SHP77 (cell line): ENCODE measurements at regions not wholly inside any gene's neighbourhood (a gene's known extent, or its start where the extent isn't known, plus 50 kb on each side); places are given as distances from the start of the nearest gene placed in this dataset.

Source experiments
- DNase-seq, 2 experiments: peaks; one replicate each; lab custom pipeline; 2025; lab: John Stamatoyannopoulos, UW

DNA sequence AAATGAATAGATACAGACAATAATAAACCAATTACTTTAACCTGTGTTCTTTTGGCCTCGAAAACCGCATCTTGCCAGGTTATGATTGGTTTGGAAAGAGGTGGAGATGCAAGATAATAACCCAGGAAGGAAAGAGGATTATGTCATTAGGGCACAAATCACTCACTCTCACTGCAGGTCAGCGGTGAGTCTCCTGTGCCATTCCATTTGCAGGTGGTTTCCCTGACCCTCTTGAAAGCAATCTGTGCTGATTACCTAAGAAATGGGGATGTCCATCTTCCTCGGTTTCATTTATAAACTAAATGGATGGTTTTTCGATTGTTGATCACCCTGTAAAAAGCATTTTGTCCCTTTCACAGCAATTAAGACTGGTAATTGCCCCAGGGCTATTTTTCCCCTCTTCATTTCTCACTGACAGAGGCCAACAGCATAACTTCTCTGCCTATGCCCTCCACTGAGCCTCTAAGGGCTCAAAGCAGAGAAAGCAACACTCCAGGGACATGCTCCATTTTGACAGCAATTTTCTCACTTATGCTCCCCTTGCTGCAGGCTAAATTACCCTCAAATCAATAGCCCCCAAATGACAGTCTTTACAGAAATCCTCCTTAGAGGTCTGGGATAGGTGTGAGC is 257.5 kb downstream of the IPMK start:
- DNase-seq, result no peak

- DNase-seq, result no peak
Observed at GRCh38 chr10:58003945-58004344, 263.7 kb downstream of the IPMK start.

DNA sequence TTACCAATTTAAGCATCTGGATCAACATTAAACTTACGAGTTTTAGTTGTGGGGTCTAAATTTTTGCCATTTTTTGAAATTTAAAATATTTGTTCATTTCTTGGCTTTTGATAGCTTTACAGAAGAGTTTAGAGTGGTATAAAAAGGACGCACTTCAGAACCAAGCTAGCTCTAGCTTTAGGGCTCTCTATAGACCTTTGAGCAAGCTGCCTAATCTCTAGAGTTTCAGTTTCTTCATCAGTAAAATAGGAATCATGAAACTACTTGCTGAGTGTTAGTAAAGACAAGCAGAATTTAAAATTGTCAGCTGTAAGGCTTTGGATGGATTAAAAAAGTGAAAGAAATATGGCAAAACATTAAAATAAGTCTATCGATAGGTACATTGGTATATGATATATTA is 266.5 kb downstream of the IPMK start:
- no peak for DNase-seq

DNA sequence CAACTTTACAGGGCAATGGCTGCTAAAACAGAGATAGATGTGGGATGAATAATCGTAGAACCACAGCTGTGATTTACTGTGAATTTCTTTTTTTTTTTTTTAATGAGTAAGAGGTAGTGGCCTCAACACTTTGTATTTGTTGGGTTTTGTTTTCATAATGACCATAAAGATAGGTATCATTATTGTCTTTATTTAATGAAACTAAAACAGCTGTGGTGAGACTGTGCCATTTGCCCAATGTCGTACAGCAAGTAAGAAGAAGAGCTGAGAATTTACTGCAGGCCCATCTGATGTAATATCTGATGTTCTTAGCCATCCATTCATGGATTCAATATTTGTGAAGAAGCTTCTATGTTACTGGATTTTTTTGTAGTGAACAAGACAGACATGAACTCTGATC is 271.2 kb downstream of the IPMK start:
- no peak for DNase-seq

- no peak for DNase-seq
Observed at GRCh38 chr10:57993302-57993701, 274.4 kb downstream of the IPMK start.

DNA sequence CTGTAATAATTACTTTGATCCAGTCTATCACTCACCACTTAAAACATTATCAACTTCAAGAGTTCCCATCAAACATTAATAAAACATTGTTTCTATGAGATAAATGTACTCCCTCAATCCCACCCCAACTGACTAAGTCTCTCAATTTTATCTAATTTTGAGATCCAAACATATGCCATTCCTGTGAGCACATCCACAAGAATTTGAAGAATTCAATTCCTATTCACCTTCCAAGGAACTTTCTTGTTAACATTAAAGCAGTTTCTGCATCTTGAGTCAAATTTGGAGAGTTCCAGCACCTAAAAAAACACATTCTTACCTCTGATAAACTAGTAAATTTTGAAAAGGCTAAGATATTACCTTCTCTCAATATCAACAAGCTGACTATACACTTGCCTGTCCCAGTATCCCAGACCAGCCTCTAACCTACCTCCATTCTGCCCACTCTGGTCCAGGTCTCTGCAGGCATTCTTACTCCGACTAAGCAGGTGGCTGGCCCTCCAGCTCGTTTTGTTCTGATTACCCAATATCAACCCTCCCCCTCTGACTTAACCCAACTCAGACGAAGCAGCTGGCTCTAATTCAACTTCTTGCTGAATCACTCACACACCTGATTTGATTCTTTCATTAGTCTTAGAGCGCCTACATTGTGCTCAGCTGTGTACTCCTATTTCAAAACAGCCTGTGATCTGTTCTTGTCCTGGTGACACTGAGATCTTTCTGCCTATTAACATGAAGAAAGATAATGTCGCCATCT is 275.2 kb downstream of the IPMK start:
- no peak for DNase-seq

DNA sequence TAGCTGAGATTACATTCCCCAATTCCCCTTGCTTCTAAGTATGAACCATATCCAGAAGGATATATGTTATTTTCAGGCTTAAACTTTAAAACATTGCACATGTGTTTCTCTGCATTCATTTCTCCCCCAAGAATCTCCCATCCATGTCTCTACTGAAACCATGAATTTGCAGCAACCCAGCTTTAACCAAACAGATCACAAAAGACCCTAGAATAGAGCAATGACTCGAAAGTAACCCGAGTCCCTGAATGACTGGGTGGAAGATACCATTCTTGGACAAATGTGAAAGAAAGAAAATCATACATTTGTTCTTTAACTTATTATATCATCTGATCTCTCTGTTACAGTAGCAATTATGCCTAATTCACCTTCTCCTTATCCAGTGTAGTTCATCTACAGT is 278.7 kb downstream of the IPMK start:
- DNase-seq, result no peak

GRCh38 chr10:57987055-57987721 is 280.5 kb downstream of the IPMK start:
- DNase-seq, result no peak

GRCh38 chr10:57986422-57986821 is 281.3 kb downstream of the IPMK start:
- no peak for DNase-seq

DNA sequence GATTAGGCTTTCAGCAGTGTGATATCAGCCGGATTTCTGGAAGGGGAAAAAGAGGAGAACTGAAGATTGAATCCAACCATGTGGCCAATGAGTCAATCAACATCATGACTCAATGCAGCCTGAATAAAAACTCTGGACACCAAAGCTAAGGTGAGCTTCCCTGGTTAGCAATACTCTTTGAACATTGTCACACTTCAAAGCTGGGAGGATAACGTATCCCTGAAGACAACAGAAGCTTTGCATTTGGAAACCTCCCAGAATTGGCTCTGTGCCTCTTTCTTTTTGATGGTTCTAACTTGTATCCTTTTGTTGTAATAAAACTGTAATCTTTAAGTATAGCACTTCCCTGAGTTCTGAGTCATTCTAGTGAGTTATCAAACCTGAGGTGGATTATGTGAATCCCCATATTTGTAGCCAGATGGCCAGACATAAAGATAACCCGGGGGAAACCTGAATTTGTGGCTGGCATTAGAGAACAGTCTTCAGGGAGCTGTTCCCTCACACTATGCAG is 284.4 kb downstream of the IPMK start:
- no peak for DNase-seq

- DNase-seq, result no peak
Observed at GRCh38 chr10:57982091-57982490, 285.6 kb downstream of the IPMK start.

GRCh38 chr10:57979956-57980355 is 287.7 kb downstream of the IPMK start:
- no peak for DNase-seq

- DNase-seq, result no peak
Observed at GRCh38 chr10:57979491-57979890, 288.2 kb downstream of the IPMK start.

DNA sequence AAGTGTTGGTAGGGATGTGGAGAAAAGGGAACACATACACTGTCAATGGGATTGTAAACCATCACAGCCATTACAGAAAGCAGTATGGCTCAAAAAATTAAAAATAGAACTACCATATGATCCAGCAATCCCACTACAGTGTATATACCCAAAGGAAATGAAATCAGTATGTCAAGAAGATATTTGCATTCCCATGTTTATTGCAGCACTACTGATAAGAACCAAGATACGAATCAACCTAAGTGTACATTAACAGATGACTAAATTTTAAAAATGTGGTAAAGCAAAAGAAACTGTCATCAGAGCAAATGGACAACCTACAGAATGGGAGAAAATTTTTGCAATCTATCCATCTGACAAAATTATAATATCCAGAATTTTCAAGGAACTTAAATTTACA is 290.4 kb downstream of the IPMK start:
- no peak for DNase-seq

- DNase-seq, result no peak
Observed at GRCh38 chr10:57973451-57973850, 294.2 kb downstream of the IPMK start.

- DNase-seq, result no peak
Observed at GRCh38 chr10:57972783-57973182, 294.9 kb downstream of the IPMK start.

DNA sequence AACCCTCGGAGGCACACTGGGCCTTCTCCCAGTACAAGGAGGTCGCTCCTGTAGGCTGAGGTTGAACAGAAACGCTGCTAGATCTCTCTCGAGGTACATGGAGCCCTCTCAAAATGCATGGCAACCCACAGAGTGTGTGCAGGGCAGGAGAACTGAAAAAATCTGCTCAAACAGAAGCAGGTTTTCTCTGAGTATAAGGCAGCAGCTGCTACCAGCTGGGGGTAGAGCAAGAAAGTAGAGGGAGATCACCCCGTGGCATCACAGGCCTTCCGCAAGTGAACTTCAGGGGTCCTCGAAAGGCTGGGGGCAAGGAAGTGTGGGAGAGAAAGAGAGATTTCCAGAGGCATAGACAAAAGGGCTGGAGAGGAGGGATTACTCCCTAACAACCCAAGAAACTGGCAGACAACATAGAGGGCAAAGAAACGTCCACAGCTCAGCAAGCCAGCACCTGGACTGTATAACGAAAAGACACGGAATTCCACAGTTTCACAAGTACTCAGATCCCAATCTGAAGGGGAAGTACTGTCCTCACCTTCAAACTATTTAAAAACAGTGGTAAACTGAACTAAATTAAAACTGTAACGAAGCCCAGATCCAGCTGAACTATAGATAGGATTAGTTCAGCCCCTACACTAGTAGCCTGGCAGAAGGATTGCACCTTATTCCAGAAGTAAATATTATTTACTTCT is 299.2 kb downstream of the IPMK start:
- no peak for DNase-seq

DNA sequence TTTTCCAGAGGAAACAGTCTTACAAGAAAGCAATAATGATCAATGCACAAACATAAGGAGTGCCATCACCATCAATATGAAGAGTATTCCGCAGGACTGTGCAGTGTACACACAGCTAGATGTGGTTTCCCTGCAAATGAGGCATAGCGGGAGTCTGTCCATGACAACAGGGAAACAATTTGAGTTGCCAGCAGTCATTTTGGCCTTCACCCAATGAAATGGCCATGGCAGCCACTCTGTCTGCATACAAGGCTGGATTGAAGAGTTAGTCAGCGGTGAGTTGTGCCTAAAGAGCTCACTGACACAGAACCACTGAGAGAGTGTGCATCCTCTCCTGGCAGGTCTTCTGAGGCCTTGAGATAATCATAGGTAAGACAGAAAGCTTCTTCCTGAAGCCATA is 303.3 kb downstream of the IPMK start:
- no peak for DNase-seq

GRCh38 chr10:57963546-57963945 is 304.1 kb downstream of the IPMK start:
- DNase-seq, result no peak

DNA sequence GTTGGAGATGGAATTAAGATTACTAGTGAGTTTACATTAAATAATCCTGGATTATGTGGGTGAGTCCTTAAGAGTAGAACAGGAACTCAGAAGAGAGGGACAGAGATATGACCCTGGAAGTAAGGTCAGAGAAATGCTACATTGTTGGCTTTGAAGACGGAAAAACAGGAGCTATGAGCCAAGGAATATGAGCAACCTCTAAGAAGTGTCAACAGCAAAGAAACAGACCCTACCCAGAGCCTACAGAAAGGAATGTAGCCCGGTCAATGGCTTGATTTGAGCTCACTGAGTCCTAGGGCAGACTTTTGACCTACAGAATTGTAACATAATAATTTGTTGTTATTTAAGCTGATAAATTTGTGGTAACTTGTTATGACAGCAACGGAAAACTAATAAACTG is 304.9 kb downstream of the IPMK start:
- no peak for DNase-seq

DNA sequence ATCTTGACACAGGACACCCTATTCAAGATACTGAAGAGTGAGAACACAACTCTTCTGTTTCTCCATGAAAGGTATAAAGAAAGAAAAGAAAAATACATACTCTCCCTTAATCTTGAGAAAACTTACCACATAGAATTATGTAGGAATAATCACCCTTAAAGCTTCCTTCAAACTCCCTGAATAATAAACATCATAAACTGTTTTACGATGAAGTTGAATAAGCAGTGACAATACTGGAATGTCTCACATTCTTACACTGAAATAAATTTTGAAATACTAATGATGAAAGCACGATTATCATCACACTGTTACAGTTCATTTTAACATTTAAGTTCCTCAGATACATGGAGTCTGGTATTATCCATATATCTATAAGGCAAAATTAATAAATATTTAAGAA is 306.2 kb downstream of the IPMK start:
- no peak for DNase-seq

DNA sequence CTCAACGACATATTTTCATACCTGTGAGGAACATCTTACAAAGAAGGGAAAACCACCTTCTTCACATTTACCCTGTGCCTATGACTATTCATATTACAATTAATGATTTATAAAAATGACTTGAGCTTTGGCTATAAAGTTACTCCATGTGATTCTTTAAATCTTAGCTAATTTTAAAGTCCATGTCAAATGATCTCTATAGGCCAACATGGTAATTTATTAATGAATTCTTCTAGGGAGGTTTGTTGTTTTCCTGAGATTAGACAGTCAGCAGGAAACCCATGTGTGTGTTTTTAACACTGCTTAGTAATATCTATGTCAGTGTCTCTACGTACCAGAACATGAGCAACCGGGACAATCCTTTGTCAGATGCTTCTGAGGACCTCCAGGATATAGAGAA is 307.3 kb downstream of the IPMK start:
- no peak for DNase-seq
